ENCODE measurements at regions not wholly inside any gene's neighbourhood (a gene's known extent, or its start where the extent isn't known, plus 50 kb on each side); places are given as distances from the start of the nearest gene placed in this dataset.

GRCh38 chr6:115276881-115277565 is 783.7 kb downstream of the FRK start:
- H3K4me1 Mint-ChIP-seq (ENCODE audit: low read depth): no peaks in the 10 kb centered on the region
- H3K27ac Mint-ChIP-seq: no peak overlapping the region
- H3K27me3 Mint-ChIP-seq (ENCODE audit: insufficient read depth): no peaks in the 10 kb centered on the region
- H3K4me3 Mint-ChIP-seq: no peak overlapping the region
- TF ChIP-seq, protein P1, sequence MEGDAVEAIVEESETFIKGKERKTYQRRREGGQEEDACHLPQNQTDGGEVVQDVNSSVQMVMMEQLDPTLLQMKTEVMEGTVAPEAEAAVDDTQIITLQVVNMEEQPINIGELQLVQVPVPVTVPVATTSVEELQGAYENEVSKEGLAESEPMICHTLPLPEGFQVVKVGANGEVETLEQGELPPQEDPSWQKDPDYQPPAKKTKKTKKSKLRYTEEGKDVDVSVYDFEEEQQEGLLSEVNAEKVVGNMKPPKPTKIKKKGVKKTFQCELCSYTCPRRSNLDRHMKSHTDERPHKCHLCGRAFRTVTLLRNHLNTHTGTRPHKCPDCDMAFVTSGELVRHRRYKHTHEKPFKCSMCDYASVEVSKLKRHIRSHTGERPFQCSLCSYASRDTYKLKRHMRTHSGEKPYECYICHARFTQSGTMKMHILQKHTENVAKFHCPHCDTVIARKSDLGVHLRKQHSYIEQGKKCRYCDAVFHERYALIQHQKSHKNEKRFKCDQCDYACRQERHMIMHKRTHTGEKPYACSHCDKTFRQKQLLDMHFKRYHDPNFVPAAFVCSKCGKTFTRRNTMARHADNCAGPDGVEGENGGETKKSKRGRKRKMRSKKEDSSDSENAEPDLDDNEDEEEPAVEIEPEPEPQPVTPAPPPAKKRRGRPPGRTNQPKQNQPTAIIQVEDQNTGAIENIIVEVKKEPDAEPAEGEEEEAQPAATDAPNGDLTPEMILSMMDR (IDR thresholded peaks at IDR 0.05): no peak
- no peaks in the 10 kb centered on the region for H3K36me3 Mint-ChIP-seq (ENCODE audit: low read depth)
- no peak for DNase-seq
- H3K9me3 Mint-ChIP-seq: peaks cover 29% of the 10 kb centered on the region

DNA sequence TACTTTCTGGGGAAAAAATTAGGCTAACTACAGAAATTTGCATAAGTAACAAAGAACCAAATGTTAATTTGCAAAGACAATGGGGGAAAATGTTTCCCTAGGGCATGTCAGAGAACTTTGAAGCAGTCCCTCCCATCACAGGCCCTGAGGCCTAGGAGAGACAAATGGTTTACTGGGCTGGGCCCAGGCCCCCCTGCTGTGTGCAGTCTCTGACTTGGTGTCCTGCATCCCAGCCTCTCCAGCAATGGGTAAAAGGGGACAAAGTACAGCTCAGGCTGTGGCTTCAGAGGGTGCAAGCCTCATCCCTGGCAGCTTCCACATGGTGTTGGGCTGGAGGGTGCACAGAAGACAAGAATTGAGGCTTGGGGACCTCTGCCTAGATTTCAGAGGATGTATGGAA is 788.4 kb downstream of the FRK start:
- H3K36me3 Mint-ChIP-seq (ENCODE audit: low read depth): no peaks in the 10 kb centered on the region
- TF ChIP-seq, protein P1 (IDR thresholded peaks at IDR 0.05): no peak
- no peak overlapping the region for H3K4me3 Mint-ChIP-seq
- DNase-seq: no peak
- H3K9me3 Mint-ChIP-seq: peaks cover 34% of the 10 kb centered on the region
- H3K4me1 Mint-ChIP-seq (ENCODE audit: low read depth): no peaks in the 10 kb centered on the region
- no peak overlapping the region for H3K27ac Mint-ChIP-seq
- H3K27me3 Mint-ChIP-seq (ENCODE audit: insufficient read depth): no peaks in the 10 kb centered on the region

DNA sequence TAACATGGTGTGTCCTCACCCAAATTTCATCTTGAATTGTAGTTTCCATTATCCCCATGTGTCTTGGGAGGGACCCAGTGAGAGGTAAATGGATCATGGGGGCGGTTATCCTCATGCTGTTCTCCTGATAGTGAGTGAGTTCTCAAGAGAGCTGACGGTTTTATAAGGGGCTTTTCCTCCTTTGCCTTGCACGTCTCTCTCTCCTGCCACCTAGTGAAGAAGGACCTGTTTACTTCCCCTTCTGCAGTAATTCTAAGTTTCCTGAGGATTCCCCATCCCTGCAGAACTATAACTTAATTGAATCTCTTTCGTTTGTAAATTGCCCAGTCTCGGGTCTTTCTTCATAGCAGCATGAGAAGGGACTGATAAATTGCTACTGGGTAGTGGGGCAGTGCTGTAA is 789.3 kb downstream of the FRK start:
- Mint-ChIP-seq H3K27ac (no peak overlapping the region), H3K27me3 (ENCODE audit: insufficient read depth) (no peaks in the 10 kb centered on the region), H3K4me1 (ENCODE audit: low read depth) (no peaks in the 10 kb centered on the region), H3K4me3 (no peak overlapping the region), H3K9me3 (peaks cover 35% of the 10 kb centered on the region), H3K36me3 (ENCODE audit: low read depth) (no peaks in the 10 kb centered on the region)
- DNase-seq: no peak
- TF ChIP-seq, protein P1 (IDR thresholded peaks at IDR 0.05): no peak

GRCh38 chr6:115270953-115271352 is 789.7 kb downstream of the FRK start:
- Mint-ChIP-seq H3K4me1 (ENCODE audit: low read depth) (no peaks in the 10 kb centered on the region), H3K36me3 (ENCODE audit: low read depth) (no peaks in the 10 kb centered on the region), H3K27ac (no peak overlapping the region), H3K9me3 (peaks cover 35% of the 10 kb centered on the region), H3K27me3 (ENCODE audit: insufficient read depth) (no peaks in the 10 kb centered on the region), H3K4me3 (no peak overlapping the region)
- no peak for DNase-seq
- TF ChIP-seq, protein P1 (IDR thresholded peaks at IDR 0.05): no peak

- Mint-ChIP-seq H3K36me3 (ENCODE audit: low read depth) (no peaks in the 10 kb centered on the region), H3K9me3 (peaks cover 20% of the 10 kb centered on the region), H3K4me1 (ENCODE audit: low read depth) (no peaks in the 10 kb centered on the region), H3K27ac (no peak overlapping the region), H3K27me3 (ENCODE audit: insufficient read depth) (no peaks in the 10 kb centered on the region), H3K4me3 (no peak overlapping the region)
- TF ChIP-seq, protein P1 (IDR thresholded peaks at IDR 0.05): no peak
- no peak for DNase-seq
These were observed 819.3 kb downstream of the FRK start for GRCh38 chr6:115241373-115241772.

Measured in HFFc6 (cell line).